ENCODE measurements at regions not wholly inside any gene's neighbourhood (a gene's known extent, or its start where the extent isn't known, plus 50 kb on each side); places are given as distances from the start of the nearest gene placed in this dataset.

DNA sequence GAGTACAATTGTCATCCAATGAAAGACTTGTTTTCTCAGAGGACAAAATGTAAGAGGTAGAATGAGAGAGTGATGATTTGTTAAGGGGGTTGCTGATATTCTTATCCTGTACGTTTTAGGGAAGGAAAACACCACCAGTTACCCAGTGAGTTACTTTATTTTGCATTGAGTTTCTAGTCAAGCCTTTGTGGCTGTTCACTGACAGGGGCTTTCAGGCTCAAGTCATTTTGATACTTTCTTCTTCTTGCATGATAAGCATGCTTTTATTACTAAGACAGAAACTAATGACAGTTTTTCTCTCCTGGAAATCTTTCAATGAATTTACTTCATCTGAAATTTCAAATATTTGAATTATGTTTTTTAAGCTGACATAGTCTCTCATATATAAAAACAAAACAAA, 710.2 kb upstream of the POM121L12 start:
- no peak for DNase-seq

DNA sequence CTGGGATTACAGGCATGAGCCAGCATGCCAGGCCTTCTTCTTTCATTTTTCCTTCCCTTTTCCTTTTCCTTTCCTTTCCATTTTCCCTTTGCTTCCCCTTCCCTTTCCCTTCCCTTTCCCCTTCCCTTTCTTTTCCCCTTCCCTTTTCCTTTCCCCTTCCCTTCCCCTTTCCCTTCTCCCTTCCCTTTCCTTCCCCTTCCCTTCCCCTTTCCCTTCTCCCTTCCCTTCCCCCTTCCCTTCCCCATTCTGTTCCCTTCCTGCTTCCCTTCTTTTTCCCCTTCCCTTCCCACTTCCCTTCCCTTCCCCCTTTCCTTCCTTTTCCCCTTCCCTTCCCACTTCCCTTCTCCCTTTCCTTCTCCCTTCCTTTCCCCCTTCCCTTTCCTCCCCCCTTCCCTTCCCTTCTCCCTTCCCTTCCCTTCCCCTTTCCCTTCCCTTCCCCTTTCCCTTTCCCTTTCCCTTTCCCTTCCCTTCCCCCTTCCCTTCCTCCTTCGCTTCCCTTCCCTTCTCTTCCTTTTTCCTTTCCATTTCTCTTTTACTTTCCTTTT, 712.2 kb upstream of the POM121L12 start:
- no peak for DNase-seq

DNA sequence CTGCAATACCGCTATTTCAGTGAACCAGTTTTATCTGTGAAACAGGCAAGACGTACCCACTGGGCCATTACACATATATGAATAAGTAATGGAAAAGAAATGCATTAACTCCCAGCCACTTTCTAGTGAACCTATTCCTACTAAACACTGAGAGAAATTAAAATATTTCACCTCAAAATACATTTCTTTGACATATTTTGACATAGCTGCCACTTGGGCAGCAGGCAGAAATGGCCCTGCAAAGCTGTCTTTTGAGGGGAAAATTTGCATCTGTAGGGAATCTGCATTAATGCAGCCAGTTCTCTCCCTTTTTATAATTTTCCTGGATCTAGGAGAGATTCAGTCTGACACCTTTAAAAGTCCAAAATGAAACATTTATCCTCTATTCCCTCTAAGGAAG, 714.8 kb upstream of the POM121L12 start:
- DNase-seq: no peak

DNA sequence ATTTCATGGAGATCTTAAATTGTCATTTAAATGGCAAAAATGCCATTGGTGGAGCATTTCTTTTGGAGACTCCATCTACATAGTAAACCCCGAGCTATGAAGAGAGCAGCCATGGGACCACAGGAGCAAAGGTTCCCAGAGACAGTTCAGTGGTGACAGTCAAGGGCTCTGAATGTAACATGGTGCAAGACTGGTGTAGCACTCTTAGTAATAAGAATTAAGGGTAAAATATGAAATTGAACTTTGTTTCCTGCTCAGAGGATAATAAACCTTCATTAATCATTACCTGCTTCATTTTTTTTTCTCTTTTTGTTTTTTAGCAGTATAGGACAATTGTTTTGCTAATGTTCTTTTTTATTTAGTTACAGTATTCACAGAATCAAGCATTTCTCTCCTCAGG, 717.5 kb upstream of the POM121L12 start:
- DNase-seq: no peak

DNA sequence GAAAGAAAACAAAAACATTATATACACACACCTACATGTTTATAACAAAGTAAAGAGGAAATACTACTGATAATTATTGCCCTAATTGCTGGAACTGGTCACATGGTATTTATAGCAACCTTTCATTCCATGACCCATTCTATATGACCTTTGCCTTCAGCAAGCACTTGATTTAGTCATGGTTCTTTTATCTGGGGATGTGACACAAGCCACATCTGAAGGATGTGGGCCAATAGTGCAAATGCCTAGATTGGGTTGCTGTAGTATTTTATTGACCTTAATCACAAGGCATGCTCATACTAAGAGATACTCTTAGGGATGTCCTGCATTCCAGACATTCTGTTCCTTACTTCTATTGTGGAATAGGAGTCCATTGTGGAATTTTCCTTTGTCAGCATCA, 723.5 kb upstream of the POM121L12 start:
- DNase-seq: no peak

DNA sequence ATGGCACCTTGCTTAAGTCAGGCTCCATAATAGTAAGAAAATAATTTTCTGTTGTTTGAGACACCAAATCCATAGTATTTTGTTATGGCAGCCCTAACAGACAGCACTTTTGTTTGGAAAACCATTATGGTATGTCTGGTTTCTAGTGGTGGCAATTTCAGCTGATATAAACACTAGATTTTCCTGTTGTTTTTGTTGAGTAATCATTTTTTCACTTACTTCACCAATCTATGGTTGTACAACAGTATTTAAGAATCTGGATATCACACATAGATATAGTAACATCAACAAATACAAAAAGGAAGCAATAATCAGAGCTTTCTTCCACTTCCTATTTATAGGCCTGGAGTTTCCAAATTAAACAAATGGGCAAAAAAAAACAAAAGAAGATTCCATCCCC, 725.8 kb upstream of the POM121L12 start:
- DNase-seq: no peak

DNA sequence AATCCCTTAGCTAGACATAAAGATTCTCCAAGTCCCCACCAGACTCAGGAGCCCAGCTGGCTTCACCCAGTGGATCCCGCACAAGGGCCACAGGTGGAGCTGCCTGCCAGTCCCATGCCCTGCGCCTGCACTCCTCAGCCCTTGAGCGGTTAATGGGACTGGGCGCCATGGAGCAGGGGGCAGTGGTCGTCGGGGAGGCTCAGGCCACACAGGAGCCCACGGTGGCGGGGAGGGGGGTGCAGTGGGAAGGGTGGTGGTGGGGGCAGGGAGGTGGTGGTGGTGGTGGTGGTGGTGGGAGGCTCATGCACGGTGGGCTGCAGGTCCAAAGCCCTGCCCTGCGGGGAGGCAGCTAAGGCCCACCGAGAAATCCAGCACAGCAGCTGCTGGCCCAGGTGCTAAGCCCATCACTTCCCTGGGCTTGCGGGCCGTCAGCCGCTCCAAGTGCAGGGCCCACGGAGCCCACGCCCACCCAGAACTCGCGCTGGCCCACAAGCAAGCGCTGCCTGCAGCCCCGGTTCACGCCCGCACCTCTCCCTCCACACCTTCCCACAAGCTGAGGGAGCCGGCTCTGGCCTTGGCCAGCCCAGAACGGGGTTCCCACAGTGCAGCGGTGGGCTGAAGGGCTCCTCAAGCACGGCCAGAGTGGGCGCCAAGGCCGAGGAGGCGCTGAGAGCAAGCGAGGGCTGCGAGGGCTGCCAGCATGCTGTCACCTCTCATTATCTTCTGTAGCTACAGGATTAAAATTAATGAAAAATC, 732.5 kb upstream of the POM121L12 start:
- no peak for DNase-seq

DNA sequence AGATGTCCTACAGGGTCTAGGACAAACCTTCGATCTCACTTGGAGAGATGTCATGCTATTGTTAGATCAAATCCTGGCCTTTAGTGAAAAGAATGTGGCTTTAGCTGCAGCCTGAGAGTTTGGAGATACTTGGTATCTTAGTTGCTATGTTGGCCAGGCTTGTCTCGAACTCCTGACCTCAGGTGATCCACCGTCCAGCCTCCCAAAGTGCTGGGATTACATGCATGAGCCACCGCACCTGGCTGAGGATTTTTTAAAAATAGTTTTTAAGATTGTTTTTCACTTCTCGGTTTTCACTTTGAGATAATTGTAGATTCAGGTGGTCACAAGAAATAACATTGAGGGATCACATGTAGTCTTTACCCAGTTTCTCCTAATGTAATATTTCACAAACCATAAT, 738.3 kb upstream of the POM121L12 start:
- DNase-seq: no peak

DNA sequence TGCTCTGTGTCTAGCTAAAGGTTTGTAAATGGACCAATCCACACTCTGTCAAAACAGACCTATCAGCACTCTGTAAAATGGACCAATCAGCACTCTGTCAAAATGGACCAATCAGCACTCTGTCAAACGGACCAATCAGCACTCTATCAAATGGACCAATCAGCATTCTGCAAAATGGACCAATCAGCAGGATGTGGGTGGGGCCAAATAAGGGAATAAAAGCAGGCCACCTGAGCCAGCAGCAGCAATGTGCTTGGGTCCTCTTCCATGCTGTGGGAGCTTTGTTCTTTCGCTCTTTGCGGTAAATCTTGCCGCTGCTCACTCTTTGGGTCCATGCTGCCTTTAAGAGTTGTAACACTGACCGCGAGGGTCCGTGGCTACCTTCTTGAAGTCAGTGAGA, 740.5 kb upstream of the POM121L12 start:
- no peak for DNase-seq

DNA sequence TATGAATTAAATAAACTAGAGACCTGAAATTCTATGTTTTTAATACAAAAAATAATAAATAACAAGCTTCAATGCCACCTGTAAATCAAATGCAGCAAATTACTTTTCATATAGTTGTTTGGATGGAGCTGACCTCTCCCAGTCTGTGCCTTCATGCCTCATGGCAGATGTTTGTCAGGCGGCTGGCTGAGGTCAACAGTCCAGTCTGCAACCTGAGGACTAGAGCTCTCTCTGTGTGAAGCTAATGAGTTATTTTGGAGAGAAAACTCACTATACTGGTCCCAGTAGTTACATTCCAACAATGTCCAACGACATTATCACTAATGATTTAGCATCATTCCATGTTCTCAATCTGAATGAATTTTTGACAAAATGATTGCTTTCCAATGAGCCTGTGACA, 746.2 kb upstream of the POM121L12 start:
- DNase-seq: no peak

DNA sequence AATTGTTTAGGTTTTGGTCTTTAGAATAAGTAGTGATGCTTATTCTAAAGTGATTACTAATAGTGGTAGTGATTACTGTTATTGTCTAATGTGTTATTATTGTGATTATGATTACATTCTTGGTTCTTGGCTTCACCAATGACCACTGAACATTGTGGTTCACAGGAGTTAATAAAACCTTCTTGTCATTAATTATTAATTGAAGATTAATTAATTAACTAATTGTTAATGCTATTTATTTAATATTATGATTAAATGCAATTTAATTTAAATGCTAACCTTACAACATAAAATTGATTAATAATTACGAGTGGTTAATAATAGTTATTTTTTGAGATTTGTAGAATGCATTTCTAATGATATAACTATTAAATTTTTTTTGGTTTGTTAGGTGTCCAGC, 747.7 kb upstream of the POM121L12 start:
- no peak for DNase-seq

DNA sequence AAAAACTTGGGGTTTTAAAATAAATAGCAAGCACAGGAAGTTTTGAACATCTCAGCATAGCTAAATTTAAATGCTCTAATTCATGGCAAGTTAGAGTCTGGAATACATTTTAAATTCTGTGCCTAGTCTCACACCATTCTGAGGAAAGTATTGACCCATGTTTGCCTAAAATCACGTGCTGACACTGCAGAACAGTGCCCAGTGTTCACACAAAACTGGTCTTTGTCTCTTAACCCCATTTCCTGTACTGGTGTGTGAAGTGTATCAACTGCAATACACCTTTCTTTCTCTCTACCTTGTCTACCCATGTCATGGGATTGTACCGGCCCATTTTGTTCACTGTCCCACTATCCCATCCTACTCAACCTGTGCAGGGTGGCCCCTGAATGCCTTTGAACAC, 749.7 kb upstream of the POM121L12 start:
- DNase-seq: no peak

DNA sequence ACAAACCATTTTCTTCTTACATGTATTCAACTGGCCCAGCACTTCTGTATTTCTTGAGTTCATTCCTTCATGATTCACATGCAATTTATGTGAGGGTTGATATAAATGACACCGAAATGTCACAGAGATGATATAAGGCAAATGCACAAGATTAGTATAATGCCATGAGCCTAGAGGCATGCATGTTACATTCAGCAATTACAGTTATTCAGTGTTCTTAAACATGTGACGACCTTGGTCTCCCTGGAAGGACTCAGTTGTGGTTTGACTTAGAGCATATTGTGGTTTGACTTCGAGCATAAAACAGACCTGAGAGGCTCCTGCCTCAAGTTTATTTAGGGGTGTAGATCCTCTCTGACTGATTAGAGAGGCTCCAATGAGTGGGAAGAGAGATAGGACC, 752.1 kb upstream of the POM121L12 start:
- DNase-seq: no peak

DNA sequence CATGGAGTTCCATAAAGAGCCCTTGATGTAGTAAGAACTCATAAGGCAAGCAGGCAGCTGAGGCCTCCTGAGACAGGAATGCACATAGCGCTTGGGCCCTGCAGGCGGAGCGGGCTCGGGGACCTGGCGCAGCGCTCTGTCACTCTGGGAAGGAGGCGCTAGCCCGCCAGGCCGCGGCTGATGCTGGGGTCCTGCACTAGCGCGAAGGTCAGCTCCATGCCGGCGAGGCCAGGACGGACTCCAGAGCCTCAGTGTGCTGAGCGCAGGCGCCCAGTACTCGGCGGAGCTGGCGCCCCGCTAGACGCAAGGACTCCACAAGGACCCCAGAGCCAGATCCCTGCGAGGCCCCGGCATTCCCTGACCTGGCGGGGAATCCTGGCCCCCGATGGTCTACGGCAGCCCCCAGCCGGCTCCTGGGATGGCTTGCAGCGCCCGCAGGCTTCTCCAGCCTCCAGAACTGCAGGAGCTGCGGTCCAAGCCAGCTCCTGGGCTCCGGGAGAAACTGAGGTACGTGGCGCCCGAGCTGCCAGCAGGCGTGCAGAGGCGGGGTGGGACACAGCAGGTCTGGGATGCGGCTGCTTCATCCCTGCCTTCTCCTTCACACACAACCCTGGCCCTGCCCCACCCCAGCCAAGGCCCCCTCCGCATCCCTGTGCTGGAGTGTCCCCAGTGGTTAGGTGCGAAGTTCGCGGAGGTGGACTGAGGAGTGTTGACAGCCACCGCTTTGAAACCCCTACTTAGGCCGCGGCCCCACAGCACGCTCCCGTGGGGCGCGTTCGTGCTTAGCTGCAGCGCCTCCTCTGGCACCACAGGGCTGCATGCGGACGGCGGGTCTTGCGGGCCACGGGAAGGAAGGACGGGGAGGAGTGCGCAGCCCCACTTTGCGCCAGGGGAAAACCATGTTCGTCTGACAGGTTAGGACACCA, 761.5 kb upstream of the POM121L12 start:
- DNase-seq: no peak

DNA sequence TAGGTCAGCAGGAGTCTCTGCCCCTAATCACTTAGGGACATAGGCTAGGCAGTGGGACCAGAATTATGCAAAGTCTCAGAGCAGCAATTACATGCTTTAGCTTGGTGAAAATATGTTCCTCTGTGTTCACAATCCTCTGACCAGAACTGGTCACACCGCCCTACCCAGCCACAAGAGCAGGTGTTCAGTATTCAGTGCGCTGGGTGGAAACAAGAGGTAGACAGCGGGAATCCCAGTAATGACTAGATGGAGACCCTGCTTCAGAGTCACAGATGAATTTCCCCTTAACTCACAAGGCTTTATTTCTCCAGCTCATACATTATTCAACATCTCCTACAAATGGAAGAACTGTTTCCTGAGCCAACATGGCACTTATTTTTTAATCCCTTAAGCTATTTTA, 763.7 kb upstream of the POM121L12 start:
- DNase-seq: no peak

DNA sequence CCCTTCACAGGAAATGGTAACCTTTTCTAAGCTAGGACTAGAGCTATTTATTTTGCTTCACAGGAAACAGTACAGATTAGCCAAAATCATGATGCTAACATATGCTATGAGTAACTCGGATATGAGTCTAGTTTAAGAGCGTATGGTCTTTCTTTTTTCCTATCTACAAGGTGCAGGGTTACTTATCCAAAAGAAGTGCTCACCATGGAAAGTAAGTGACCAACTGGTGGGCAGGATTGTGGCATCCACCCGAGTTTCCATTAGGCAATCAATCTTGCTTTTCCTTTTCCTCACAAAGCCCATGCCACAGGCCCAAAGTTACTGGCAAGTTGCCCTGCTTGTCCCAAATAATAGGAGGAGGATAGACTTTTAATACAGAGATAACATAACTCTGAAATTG, 765.1 kb upstream of the POM121L12 start:
- no peak for DNase-seq

DNA sequence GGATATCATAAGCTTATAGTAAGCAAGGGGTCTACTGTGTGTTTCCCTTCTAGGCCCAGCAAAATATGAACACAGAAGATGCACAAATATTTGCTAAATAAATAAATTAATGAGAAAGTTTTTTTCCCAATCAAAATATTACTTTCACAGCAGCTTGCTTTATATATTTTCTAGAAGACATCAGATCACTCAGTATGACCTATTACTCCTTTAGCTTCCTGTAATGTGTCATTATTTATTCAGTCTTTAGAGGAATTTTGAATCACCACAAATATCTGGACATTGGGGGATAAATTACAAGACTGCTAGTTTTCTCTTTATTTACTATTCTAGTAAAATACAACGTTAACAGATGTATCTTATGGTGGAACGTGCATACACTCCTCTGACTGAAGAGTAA, 765.8 kb upstream of the POM121L12 start:
- DNase-seq: no peak

DNA sequence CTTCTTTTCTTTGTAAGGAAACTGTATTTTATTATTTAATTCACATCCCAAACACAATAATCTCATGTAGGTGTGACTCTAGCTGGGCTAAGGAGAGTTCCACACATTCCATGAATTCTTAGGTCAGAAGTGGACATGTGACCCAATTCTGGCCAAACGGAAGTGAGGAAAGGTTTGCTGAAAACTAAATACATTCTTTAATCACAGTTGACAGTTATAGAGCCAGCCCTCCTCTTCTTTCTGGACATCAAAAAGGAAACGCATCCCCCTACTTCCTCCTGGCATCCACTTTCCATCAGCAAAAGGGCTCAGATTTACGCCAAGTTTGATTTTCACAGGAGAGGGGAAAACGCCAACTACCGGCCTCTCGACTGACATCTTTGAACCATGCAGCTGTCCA, 774.4 kb upstream of the POM121L12 start:
- DNase-seq: no peak

DNA sequence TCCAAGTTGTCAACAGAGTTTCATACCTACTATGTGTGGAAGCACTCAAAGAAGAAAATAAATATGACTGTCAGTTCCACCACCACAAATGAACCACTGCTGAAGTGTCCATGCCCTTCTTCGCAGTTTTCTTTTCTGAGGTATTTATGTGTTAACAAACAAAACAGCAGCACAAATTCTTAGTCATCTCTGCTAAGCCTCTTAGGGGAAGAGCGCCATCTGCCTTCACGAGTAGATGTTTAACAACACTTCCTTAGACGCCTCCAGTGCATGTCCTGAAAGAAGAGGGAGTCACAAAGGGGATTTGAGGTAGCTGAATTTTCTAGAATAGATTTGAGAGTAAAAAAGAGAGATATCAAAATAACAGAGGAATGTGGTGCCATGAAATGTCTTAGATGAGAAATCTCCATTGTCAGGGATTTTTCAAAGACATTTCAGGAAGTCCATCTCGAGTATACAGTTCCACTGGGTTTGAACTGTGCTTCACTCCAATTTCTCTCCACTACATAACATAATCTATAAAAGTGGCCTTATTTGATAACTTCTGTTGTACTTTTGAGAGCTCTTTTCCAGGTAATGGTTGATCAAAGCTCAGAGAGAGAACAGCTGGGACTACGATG, 775.3 kb upstream of the POM121L12 start:
- no peak for DNase-seq

DNA sequence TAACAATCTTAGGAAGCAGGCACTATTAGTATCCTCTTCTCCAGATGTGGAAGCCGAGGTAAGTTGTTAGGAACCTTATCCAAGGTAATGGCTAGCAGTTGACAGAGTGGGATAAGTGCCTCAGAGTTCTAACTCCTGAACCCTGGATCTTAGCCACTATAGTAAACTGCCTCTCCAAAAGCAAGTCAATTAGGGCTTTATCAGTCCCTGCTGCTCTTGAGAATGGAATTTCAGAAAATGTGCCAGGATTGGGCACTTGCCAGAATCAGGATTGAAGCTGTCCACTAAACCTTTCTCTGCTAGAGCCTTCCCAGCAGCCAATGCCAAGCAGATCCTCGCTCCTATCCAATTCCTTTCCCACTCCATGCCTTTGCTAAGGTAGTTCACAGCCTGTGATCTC, 777.5 kb upstream of the POM121L12 start:
- DNase-seq: no peak

DNA sequence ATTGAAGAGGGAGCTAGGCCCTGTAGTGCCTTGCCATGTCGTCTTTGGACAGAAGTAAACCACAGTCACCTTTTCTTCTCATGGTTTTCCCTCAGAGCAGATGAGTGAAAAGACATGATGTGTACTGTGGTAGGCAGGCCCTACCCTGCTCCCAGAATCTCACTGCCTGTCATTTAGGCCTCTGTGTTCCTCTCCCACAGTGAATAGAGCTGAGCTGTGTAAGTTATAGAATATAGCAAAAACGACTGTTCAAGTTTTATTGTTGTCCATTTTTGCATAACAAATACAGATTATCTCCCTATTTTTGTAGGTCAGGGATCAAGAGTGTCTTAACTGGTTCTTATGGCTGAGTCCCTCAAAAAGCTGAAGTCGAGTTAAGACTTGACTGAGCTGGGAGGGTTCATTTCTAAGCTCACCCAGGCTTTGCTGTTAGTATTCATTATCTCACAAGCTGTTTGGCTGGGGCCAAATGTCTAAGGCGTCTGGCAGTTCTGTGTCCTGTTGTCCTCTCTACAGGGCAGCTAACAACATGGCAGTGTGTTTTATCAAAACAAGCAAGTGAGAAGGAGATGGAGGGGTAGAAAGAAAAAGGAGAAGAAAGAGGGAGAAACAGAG, 780.9 kb upstream of the POM121L12 start:
- DNase-seq: no peak

DNA sequence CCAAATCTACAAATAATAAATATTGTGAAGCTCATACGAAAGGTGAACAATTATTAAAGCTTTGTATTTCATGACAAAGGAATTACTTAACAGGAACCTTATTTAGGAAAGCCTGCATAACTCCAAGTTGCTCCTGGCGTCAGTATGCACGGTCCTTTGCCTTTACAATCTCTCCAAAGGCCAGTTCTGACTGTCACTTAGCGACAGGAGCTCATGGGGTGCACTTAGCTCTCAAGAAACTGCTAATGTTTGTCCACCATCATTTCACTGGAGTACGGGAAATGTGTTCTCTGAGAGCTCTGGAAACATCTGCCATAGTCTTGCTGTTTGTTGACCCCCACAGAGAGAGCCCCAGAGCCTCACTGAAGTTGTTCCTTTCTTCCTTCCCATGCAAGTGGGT, 781.5 kb upstream of the POM121L12 start:
- DNase-seq: no peak

DNA sequence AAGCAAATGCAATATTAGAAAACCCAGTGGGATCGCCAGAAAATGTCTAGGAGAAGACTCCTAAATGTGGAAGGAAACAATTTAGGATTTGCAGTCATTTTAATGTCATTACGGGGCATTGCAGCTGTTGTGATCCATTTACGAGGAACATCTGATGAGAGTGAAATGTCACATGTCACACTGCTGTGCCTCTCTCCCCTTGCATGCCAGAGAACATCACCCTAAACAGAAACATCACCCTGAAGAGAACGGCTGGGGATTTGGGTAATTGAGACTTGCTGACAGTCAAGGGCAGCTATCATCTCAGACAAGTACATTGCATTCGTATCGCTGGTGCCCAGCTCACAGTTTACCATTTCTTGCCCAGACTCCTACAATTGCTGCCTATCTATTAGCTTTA, 785.7 kb upstream of the POM121L12 start:
- DNase-seq: no peak
